ENCODE measurements at regions not wholly inside any gene's neighbourhood (a gene's known extent, or its start where the extent isn't known, plus 50 kb on each side); places are given as distances from the start of the nearest gene placed in this dataset.

- no peaks in the 10 kb centered on the region for H4K20me1 ChIP-seq (ENCODE audit: control insufficient read depth, insufficient read depth)
- 97% methylated on average over 14 of the region's 14 CpGs for WGBS (ENCODE audit: insufficient coverage, insufficient replicate concordance, low lambda C conversion rate, missing lambda C conversion rate)
- H3K9me3 ChIP-seq (replicated peaks; ENCODE audit: control insufficient read depth, insufficient read depth, low read length) = no peaks in the 10 kb centered on the region
- no peak for FAIRE-seq
- H3K27me3 ChIP-seq (replicated peaks in 1 of 2; ENCODE audit: control insufficient read depth in 2 of 2, insufficient read depth in 2 of 2, low read length in 1 of 2) = no peaks in the 10 kb centered on the region
- no TSS peak for BruUV-seq (replicated peaks)
- no peak overlapping the region for H3K9ac ChIP-seq (ENCODE audit: control insufficient read depth, insufficient read depth, low read length)
- H3K4me1 ChIP-seq (ENCODE audit: control insufficient read depth, insufficient read depth, low read length) = peaks cover 22% of the 10 kb centered on the region
- no peak for DNase-seq (ENCODE audit: low read depth, low spot score)
- POLR2A ChIA-PET = no interaction called here
- no peak overlapping the region for H2AFZ ChIP-seq (ENCODE audit: control insufficient read depth, low read depth, low read length)
- RAD21 ChIA-PET (ENCODE audit: unreplicated experiment) = interaction anchor here (1.5 kb wide), 1 partner anchor 27 kb away, joined by 4 read pairs; no protein-coding TSS in a partner anchor
- H3K79me2 ChIP-seq (ENCODE audit: control insufficient read depth, insufficient read depth, low read length) = no peaks in the 10 kb centered on the region
- intact Hi-C loops (cut with micrococcal nuclease; ENCODE audit: unreplicated experiment) (no loop called here), in situ Hi-C loops (cut with MboI) (no loop called here)
- SMC1A ChIA-PET (ENCODE audit: uncharacterized antibody, unreplicated experiment) = interaction anchor here (2.0 kb wide), 1 partner anchor 36 kb away, joined by 7 read pairs; no protein-coding TSS in a partner anchor
- ATAC-seq = no peak
- no peak overlapping the region for H3K27ac ChIP-seq (ENCODE audit: control insufficient read depth, insufficient read depth)
- H3K4me2 ChIP-seq (ENCODE audit: control insufficient read depth, insufficient read depth) = no peak overlapping the region
- H3K4me3 ChIP-seq = no peak overlapping the region
- no peak for TF ChIP-seq NFXL1 (IDR thresholded peaks at IDR 0.05; ENCODE audit: borderline replicate concordance)
- TF ChIP-seq SUZ12 (IDR thresholded peaks at IDR 0.05; ENCODE audit: unreplicated experiment) = no peak
- no peak for TF ChIP-seq IKZF2 (IDR thresholded peaks at IDR 0.05)
- no peak for TF ChIP-seq KLF5 (IDR thresholded peaks at IDR 0.05; ENCODE audit: partially characterized antibody)
- no peak for TF ChIP-seq CBFB (IDR thresholded peaks at IDR 0.05; ENCODE audit: low read depth)
- TF ChIP-seq PRDM15 (CRISPR knock-in tag; IDR thresholded peaks at IDR 0.05) = no peak
- no peaks in the 10 kb centered on the region for H3K36me3 ChIP-seq (ENCODE audit: control insufficient read depth in 2 of 2, insufficient read depth in 2 of 2, low read length in 1 of 2)
- CTCF ChIA-PET = no interaction called here
These were observed 89.9 kb upstream of the MEF2A start for GRCh38 chr15:99475754-99476412.
